A549 (cell line): ENCODE measurements at regions not wholly inside any gene's neighbourhood (a gene's known extent, or its start where the extent isn't known, plus 50 kb on each side); places are given as distances from the start of the nearest gene placed in this dataset.
"Not testable (repeated sequence)": the region's sequence is repeated elsewhere in the genome, so short reads cannot be mapped to it uniquely, and the experiment has no call there.

Source experiments
- CBX8 ChIP-seq: fragments of 200-600 bp; sonication (generic); IDR thresholded peaks from 2 replicates; pipeline ENCODE4 v1.6.1; 2016
- MAFK ChIP-seq: fragments of 450-650 bp; IDR thresholded peaks from 2 replicates; pipeline ENCODE4 v1.6.1; 2014; ENCODE audit not compliant: partially characterized antibody
- RCOR1 ChIP-seq: fragments of 150-350 bp; IDR thresholded peaks from 2 replicates; pipeline ENCODE4 v1.6.1; 2014; ENCODE audit warnings: antibody characterized with exemption, low read length, low read depth
- SMC3 ChIP-seq: fragments of >200 bp; sonication (Bioruptor Twin); formaldehyde crosslinking; IDR thresholded peaks from 3 replicates; pipeline ENCODE4 v1.6.1; 2018; ENCODE audit warnings: inconsistent platforms
- TF ChIP-seq, protein P1 (sequence below): fragments of >200 bp; sonication (Bioruptor Twin); formaldehyde crosslinking; IDR thresholded peaks from 3 replicates; pipeline ENCODE4 v1.5.1; 2016

- TF ChIP-seq, protein P1, sequence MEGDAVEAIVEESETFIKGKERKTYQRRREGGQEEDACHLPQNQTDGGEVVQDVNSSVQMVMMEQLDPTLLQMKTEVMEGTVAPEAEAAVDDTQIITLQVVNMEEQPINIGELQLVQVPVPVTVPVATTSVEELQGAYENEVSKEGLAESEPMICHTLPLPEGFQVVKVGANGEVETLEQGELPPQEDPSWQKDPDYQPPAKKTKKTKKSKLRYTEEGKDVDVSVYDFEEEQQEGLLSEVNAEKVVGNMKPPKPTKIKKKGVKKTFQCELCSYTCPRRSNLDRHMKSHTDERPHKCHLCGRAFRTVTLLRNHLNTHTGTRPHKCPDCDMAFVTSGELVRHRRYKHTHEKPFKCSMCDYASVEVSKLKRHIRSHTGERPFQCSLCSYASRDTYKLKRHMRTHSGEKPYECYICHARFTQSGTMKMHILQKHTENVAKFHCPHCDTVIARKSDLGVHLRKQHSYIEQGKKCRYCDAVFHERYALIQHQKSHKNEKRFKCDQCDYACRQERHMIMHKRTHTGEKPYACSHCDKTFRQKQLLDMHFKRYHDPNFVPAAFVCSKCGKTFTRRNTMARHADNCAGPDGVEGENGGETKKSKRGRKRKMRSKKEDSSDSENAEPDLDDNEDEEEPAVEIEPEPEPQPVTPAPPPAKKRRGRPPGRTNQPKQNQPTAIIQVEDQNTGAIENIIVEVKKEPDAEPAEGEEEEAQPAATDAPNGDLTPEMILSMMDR = not testable (repeated sequence)
- TF ChIP-seq MAFK, SMC3, RCOR1, CBX8: not testable (repeated sequence)
Measured at GRCh38 chr12:114521160-114521559, 115.2 kb upstream of the TBX5 start.
